HG02623 (cell line): ENCODE measurements at regions not wholly inside any gene's neighbourhood (a gene's known extent, or its start where the extent isn't known, plus 50 kb on each side); places are given as distances from the start of the nearest gene placed in this dataset.
A peak's percentile ranks its signal among the peaks of the same experiment; 100 is the strongest.

Experiments used
- ATAC-seq: cut with Tn5 transposase; IDR thresholded peaks from one replicate; pipeline ENCODE4 v1.9.1; 2021; ENCODE audit warnings: moderate library complexity; ENCODE audit not compliant: unreplicated experiment

GRCh38 chr5:69042915-69043654 lies 50.7 kb upstream of the SLC30A5 start:
- ATAC-seq, result peak; percentile 93

DNA sequence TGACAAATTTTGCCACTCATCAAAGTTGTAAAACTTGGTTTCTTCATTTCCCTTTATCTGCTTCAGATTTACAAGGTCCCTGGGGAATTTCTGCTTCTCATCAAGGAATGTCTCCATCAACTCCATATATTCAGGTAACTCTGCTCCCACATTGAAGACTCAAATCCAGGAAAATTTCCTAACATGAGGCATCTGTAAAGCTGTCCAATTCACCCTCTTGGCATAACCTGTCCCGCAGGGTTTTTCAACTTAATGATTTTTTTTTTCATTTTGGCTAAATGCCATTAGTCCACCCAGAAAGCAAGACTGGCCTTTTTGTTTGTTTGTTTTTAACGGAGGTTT lies 50.2 kb upstream of the SLC30A5 start:
- no peak for ATAC-seq
